Endothelial cell of umbilical vein (primary cell): ENCODE measurements at regions not wholly inside any gene's neighbourhood (a gene's known extent, or its start where the extent isn't known, plus 50 kb on each side); places are given as distances from the start of the nearest gene placed in this dataset.

Source experiments
- BruUV-seq: library from RNA; stranded (reverse); fragments of 400-500 nt; replicated peaks from 2 replicates; lab custom pipeline; 2021; lab: Mats Ljungman, UMichigan
- CTCF ChIA-PET: fragments of 300-600, 350-600 bp; sonication (Branson Sonifier 250); formaldehyde crosslinking; loops from one replicate; lab custom pipeline; 2021; ENCODE audit warnings: antibody characterized with exemption, inconsistent platforms; lab: Charles Lee
- POLR2A ChIA-PET: fragments of 300-600, 350-600 bp; sonication (Branson Sonifier 250); formaldehyde crosslinking; loops from one replicate; lab custom pipeline; 2021; ENCODE audit warnings: antibody characterized with exemption, inconsistent platforms; lab: Charles Lee
- DNase-seq: peaks from one replicate; pipeline ENCODE4 v3.0.0-alpha.2; 2011; ENCODE audit warnings: low read depth, low spot score
- FAIRE-seq: peaks from 2 replicates; lab custom pipeline; 2011; peaks lifted over from hg19 to GRCh38; lab: Jason Lieb, UNC
- H2AFZ ChIP-seq: 2 replicates; pipeline ENCODE4 v1.6.0; 2012; ENCODE audit warnings: low read depth, low read length, control low read depth, inconsistent platforms
- H3K27ac ChIP-seq: 2 replicates; pipeline ENCODE4 v1.5.1; 2011; ENCODE audit warnings: low read depth, mild to moderate bottlenecking, control low read depth, low read length, moderate library complexity; ENCODE audit not compliant: insufficient read depth
- H3K27me3 ChIP-seq, 2 experiments: 2 replicates each; pipeline versions ENCODE4 v1.6.0 to v1.6.1; 2011; ENCODE audit warnings: low read length in 2 of 2, mixed read lengths in 1 of 2; ENCODE audit not compliant: control insufficient read depth in 2 of 2, insufficient read depth in 2 of 2
- H3K36me3 ChIP-seq, 2 experiments: 2 replicates in 1 of 2; 3 replicates in 1 of 2; pipeline ENCODE4 v1.5.1; 2011; ENCODE audit warnings: low read length in 2 of 2, mild to moderate bottlenecking in 1 of 2, moderate library complexity in 1 of 2; ENCODE audit not compliant: control insufficient read depth in 2 of 2, insufficient read depth in 2 of 2; ENCODE audit errors: extremely low read depth in 1 of 2
- H3K4me1 ChIP-seq: 3 replicates; pipeline ENCODE4 v1.5.1; 2011; ENCODE audit warnings: mild to moderate bottlenecking, low read length; ENCODE audit not compliant: control insufficient read depth, insufficient read depth; ENCODE audit errors: extremely low read depth
- H3K4me2 ChIP-seq: 2 replicates; pipeline ENCODE4 v1.6.1; 2011; ENCODE audit warnings: low read length, control low read depth, mixed read lengths; ENCODE audit not compliant: insufficient read depth
- H3K4me3 ChIP-seq, 3 experiments: fragments of 200-600 bp in 1 of 3; sonication (generic), shearing (Covaris generic) in 1 of 3; replicated peaks in 1 of 3; 2 replicates each; pipeline ENCODE4 v1.5.1; 2011 to 2016; ENCODE audit warnings: control low read depth in 3 of 3, low read length in 3 of 3, mild to moderate bottlenecking in 2 of 3, inconsistent platforms in 1 of 3, low read depth in 1 of 3, moderate library complexity in 1 of 3; ENCODE audit not compliant: insufficient read depth in 1 of 3
- H3K79me2 ChIP-seq: 2 replicates; pipeline ENCODE4 v1.6.0; 2012; ENCODE audit warnings: low read length, inconsistent platforms; ENCODE audit not compliant: control insufficient read depth, insufficient read depth
- H3K9ac ChIP-seq: replicated peaks from 2 replicates; pipeline ENCODE3; 2011; ENCODE audit warnings: low read length, control low read depth; ENCODE audit not compliant: insufficient read depth; ENCODE audit errors: extremely low read depth
- H3K9me1 ChIP-seq: replicated peaks from 3 replicates; pipeline ENCODE4 v1.6.0; 2011; ENCODE audit warnings: mild to moderate bottlenecking, low read length; ENCODE audit not compliant: control insufficient read depth, insufficient read depth; ENCODE audit errors: extremely low read depth
- H3K9me3 ChIP-seq: replicated peaks from 2 replicates; pipeline ENCODE4 v1.5.1; 2012; ENCODE audit warnings: low read length, inconsistent platforms; ENCODE audit not compliant: control insufficient read depth, insufficient read depth
- H4K20me1 ChIP-seq: replicated peaks from 2 replicates; pipeline ENCODE3; 2011; ENCODE audit warnings: mild to moderate bottlenecking, low read length; ENCODE audit not compliant: control insufficient read depth, insufficient read depth; ENCODE audit errors: extremely low read depth
- EZH2 ChIP-seq: IDR thresholded peaks from 2 replicates; pipeline ENCODE4 v1.6.1; 2012; ENCODE audit warnings: borderline replicate concordance, low read depth, mild to moderate bottlenecking, moderate library complexity, low read length, inconsistent platforms; ENCODE audit not compliant: severe bottlenecking
- FOS ChIP-seq: IDR thresholded peaks from 2 replicates; pipeline ENCODE4 v1.6.1; 2011; ENCODE audit warnings: mild to moderate bottlenecking, low read length, moderate library complexity, borderline replicate concordance; ENCODE audit not compliant: insufficient read depth
- GATA2 ChIP-seq: IDR thresholded peaks from 2 replicates; pipeline ENCODE4 v1.7.0; 2011; ENCODE audit warnings: low read depth, mild to moderate bottlenecking, moderate library complexity, mixed read lengths, low read length; ENCODE audit not compliant: insufficient read length, insufficient read depth
- JUN ChIP-seq: IDR thresholded peaks from 2 replicates; pipeline ENCODE4 v1.6.1; 2011; ENCODE audit warnings: borderline replicate concordance, low read depth; ENCODE audit not compliant: insufficient read length, insufficient read depth
- MYC ChIP-seq: IDR thresholded peaks from one replicate; pipeline ENCODE4 v1.6.1; 2011; ENCODE audit warnings: mild to moderate bottlenecking, low read depth, low read length
- POLR2A ChIP-seq: IDR thresholded peaks from 2 replicates; pipeline ENCODE4 v1.6.1; 2012; ENCODE audit warnings: low read depth, mild to moderate bottlenecking, control low read depth, low read length
- POLR2AphosphoS5 ChIP-seq: IDR thresholded peaks from 2 replicates; pipeline ENCODE4 v1.6.1; 2012; ENCODE audit warnings: low read depth, mild to moderate bottlenecking, control low read depth, low read length, moderate library complexity; ENCODE audit not compliant: insufficient read depth
- dilution Hi-C: fragments of 300-500 bp; cut with MboI; formaldehyde crosslinking; loops from one replicate; pipeline ENCODE4 v1.15.0; 2019; ENCODE audit warnings: low sequenced_read_pairs; ENCODE audit not compliant: extremely low pct_ligation_motif_present
- intact Hi-C: fragments of 100-400 bp; cut with micrococcal nuclease; formaldehyde crosslinking; loops from one replicate; pipeline ENCODE4 v1.10.0; 2022
- TF ChIP-seq, protein P1 (sequence below), 2 donors: IDR thresholded peaks; 1 replicate in 1 of 2; 2 replicates in 1 of 2; pipeline ENCODE4 v1.5.1; 2011; ENCODE audit warnings: low read length in 2 of 2, mild to moderate bottlenecking in 2 of 2, moderate library complexity in 2 of 2, control low read depth in 1 of 2, inconsistent platforms in 1 of 2, low read depth in 1 of 2; ENCODE audit not compliant: insufficient read depth in 1 of 2; ENCODE audit errors: extremely low read depth in 1 of 2
- TF ChIP-seq, protein P2 (sequence below): IDR thresholded peaks from 2 replicates; pipeline ENCODE4 v1.6.1; 2011; ENCODE audit not compliant: insufficient read depth, insufficient read length

DNA sequence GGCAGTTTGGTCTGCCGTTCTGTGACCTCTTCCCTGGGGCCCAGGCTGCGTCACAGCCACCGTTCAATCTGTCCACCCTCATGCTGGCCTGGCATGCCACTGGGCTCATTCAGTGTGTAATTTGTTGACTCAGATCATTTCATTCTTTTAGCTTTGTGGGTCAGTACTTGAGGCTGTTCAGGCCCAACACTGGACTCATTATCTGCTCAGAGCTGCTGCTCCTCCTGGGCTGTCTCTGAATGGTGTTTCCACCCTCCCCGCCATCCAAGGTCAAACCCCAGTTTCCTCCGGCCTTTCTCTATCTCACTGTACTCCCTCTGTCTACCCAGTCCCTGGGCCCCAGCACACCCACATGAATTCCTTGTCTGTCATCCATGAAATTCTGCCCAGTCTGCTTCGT is 152.4 kb upstream of the NCK2 start:
- TF ChIP-seq POLR2A (no peak), POLR2AphosphoS5 (no peak), GATA2 (no peak), MYC (no peak)
- dilution Hi-C loops, result no loop called here
- no peaks in the 10 kb centered on the region for H3K79me2 ChIP-seq
- no peaks in the 10 kb centered on the region for H3K36me3 ChIP-seq
- H3K27ac ChIP-seq, result no peak overlapping the region
- H4K20me1 ChIP-seq, result no peaks in the 10 kb centered on the region
- intact Hi-C loops, result no loop called here
- DNase-seq (no peak), FAIRE-seq (no peak)
- CTCF ChIA-PET, result no interaction called here
- no peaks in the 10 kb centered on the region for H3K27me3 ChIP-seq
- no peak overlapping the region for H3K9ac ChIP-seq
- H3K4me1 ChIP-seq, result no peaks in the 10 kb centered on the region
- POLR2A ChIA-PET, result no interaction called here
- no peak overlapping the region for H3K4me3 ChIP-seq
- no peak overlapping the region for H3K4me2 ChIP-seq
- no peak overlapping the region for H2AFZ ChIP-seq
- BruUV-seq, result no TSS peak
- H3K9me3 ChIP-seq, result no peaks in the 10 kb centered on the region
- no peaks in the 10 kb centered on the region for H3K9me1 ChIP-seq

DNA sequence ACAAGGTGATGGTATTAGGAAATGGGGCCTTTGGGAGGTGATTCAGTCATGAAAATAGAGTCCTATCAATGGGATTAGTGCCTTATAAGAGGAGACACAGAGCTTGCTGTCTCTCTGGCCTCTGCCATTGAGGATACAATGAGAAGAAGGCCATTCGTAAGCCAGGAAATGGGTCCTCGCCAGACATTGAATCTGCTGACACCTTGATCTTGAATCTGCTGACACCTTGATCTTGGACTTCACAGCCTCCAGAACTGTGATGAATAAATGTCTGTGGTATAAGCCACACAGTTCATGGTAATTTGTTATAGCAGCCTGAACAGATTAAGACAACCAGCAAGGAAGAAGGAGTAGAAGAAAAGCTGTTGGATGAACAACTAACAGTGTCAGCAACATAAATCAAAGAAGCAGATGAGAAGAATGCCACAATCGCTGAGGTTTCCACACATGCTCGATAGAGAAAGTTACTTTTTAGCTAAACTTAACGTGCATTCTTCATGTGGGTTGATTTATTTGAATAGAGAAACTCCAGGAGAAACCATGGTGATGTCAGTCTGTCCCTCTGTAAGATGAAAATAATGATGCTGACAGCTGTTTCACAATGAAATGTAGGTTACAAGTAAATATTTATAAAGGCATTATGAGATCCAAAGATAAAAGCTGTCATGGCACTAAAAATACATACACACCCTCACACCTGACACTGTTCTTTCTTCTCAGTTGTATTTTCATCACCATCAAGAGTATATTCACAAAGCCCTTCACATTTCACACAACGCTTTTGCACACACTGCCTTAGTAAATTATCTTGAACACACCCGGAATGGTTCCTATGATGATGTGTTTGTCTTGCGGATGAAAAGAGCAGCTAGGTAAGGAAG is 153.7 kb upstream of the NCK2 start:
- H3K4me3 ChIP-seq, result no peak overlapping the region
- no TSS peak for BruUV-seq
- ChIA-PET CTCF (no interaction called here), POLR2A (no interaction called here)
- H3K36me3 ChIP-seq, result no peaks in the 10 kb centered on the region
- H3K9me3 ChIP-seq, result no peaks in the 10 kb centered on the region
- DNase-seq, result no peak
- dilution Hi-C loops (no loop called here), intact Hi-C loops (no loop called here)
- no peaks in the 10 kb centered on the region for H3K79me2 ChIP-seq
- H4K20me1 ChIP-seq, result no peaks in the 10 kb centered on the region
- no peak overlapping the region for H3K4me2 ChIP-seq
- TF ChIP-seq, protein P1, sequence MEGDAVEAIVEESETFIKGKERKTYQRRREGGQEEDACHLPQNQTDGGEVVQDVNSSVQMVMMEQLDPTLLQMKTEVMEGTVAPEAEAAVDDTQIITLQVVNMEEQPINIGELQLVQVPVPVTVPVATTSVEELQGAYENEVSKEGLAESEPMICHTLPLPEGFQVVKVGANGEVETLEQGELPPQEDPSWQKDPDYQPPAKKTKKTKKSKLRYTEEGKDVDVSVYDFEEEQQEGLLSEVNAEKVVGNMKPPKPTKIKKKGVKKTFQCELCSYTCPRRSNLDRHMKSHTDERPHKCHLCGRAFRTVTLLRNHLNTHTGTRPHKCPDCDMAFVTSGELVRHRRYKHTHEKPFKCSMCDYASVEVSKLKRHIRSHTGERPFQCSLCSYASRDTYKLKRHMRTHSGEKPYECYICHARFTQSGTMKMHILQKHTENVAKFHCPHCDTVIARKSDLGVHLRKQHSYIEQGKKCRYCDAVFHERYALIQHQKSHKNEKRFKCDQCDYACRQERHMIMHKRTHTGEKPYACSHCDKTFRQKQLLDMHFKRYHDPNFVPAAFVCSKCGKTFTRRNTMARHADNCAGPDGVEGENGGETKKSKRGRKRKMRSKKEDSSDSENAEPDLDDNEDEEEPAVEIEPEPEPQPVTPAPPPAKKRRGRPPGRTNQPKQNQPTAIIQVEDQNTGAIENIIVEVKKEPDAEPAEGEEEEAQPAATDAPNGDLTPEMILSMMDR (IDR thresholded peaks at IDR 0.05; ENCODE audit: extremely low read depth in 1 of 2, insufficient read depth in 1 of 2, low read depth in 1 of 2, low read length in 2 of 2), result no peak
- TF ChIP-seq EZH2 (no peak), MYC (no peak), POLR2AphosphoS5 (no peak), POLR2A (no peak), GATA2 (no peak), JUN (no peak), FOS (no peak)
- TF ChIP-seq, protein P2, sequence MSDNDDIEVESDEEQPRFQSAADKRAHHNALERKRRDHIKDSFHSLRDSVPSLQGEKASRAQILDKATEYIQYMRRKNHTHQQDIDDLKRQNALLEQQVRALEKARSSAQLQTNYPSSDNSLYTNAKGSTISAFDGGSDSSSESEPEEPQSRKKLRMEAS, result no peak
- H3K9ac ChIP-seq, result no peak overlapping the region
- no peaks in the 10 kb centered on the region for H3K4me1 ChIP-seq
- no peak overlapping the region for H3K27ac ChIP-seq
- H3K9me1 ChIP-seq, result no peaks in the 10 kb centered on the region
- no peak for FAIRE-seq
- H2AFZ ChIP-seq, result no peak overlapping the region
- no peaks in the 10 kb centered on the region for H3K27me3 ChIP-seq
